HG02938 (cell line): ENCODE measurements at regions not wholly inside any gene's neighbourhood (a gene's known extent, or its start where the extent isn't known, plus 50 kb on each side); places are given as distances from the start of the nearest gene placed in this dataset.

Source experiments
- ATAC-seq: cut with Tn5 transposase; IDR thresholded peaks from one replicate; pipeline ENCODE4 v1.9.1; 2021; ENCODE audit warnings: mild to moderate bottlenecking, moderate library complexity; ENCODE audit not compliant: unreplicated experiment

DNA sequence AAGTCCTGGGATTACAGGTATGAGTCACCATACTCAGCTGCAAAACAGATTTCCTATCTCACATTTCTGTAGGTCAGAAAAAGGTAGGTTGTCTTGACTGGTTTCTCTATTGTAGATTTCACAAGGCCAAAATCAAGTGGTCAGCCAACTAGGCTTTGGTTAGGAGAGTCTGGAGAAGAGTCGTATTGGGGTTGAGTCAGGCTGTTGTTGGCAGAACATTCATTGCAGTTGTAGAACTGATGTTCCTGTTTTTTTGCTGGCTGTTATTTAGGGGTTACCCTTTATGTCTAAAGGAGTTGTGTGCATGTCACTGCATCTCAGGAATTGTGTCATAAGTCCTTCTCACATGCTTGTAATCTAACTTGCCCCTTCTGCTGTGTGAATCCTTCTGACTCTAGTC is 814.2 kb upstream of the GRAMD2B start:
- ATAC-seq, result no peak

DNA sequence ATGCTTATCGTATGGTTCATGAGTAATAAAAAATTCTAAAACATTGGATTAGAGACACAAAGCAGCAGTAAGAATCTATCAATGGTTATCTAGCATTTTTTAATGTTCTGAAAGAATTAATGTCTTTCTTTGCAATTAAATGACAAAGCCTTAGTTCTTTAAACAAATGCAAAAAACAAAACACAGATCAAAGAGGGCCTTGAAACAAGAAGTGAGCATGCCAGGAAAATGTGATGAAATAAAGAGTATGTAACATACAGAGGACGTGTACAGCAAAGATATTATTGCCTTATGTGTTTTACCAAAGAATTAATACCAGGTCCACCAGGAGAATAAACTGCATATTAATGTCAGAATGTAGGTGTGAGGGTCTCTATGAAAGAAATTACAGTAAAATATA is 812.3 kb upstream of the GRAMD2B start:
- no peak for ATAC-seq

GRCh38 chr5:125611541-125611940 is 811.7 kb upstream of the GRAMD2B start:
- ATAC-seq, result no peak

GRCh38 chr5:125612181-125612721 is 811.0 kb upstream of the GRAMD2B start:
- no peak for ATAC-seq

DNA sequence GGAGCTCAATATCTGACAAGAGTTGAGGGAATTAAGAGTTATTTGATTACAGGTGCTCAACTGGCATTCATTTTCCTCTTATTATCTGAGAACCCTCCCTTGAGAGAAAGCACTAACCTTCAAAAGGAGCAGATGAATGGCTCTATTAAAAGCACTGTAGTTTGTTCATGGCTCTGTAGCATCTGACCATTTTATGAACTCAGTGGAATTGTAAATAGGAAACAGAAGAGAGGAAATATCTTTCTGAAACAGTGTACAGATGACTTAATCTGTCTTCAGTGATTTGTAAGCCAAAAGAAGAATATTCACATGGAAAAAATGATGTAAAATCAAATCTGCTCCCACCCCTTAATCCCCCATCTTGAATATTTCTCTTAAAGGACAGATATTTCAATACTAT is 810.4 kb upstream of the GRAMD2B start:
- no peak for ATAC-seq

- no peak for ATAC-seq
Measured at GRCh38 chr5:125630237-125630636, 793.0 kb upstream of the GRAMD2B start.

GRCh38 chr5:125633523-125633922 is 789.7 kb upstream of the GRAMD2B start:
- ATAC-seq, result no peak

GRCh38 chr5:125634216-125634835 is 788.9 kb upstream of the GRAMD2B start:
- ATAC-seq, result no peak

DNA sequence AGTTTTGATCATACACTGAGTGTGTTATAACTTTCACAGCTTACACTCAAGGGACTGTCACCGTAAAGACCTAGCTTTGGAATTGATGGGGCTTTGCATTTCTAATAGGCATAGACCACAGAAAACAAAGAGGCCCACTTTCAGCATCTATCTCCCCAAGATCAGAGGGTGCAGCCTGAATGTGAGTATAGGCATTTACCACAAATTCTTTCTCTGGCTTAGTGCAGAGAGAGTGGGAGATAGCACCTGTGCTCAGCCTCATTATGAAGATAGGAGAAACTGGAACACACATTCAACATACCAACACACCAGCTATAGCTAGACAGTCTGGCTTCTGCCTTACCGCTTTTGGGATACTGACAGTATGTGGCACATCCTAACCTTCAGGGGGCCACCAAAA is 783.4 kb upstream of the GRAMD2B start:
- ATAC-seq, result no peak

DNA sequence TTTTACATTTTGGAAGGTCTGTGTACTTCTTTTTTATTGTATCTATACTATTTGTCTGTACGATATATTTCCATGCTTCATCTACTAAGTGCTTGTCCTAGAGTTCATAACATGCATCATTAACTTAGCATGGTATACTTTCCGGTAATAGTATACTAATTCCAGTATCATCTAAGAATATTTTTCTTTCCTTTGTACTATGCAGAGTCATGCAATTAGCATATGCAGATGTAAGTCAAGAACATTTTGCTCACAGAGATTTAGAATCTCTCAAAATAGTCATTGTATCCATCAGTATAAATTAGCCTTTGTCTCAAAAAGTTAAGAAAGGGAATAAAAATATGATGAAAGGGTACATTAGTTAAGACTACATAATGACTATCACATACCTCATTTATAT is 770.4 kb upstream of the GRAMD2B start:
- ATAC-seq, result no peak

DNA sequence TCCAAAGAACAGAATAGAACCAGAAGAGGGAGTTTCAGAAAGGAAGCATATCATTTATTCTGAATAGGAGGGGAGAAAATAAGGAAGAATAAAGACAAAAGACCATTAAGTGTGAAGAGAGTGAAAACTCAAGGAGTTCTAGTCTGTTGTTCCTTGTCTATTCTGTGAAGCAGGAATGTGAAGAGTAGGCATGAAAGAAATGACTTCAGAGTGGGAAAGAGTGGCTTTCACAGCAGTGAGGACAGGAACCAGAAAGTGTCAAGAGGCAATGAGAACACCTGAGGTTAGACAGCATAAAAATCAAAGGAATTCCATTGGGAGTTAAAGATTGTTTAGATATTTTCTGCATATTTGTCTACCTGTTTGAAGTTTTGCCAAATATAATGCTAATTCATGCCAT is 768.8 kb upstream of the GRAMD2B start:
- ATAC-seq, result no peak

- ATAC-seq, result no peak
Measured at GRCh38 chr5:125655156-125655555, 768.1 kb upstream of the GRAMD2B start.

- ATAC-seq, result no peak
Measured at GRCh38 chr5:125657936-125658335, 765.3 kb upstream of the GRAMD2B start.

- ATAC-seq, result no peak
Measured at GRCh38 chr5:125659316-125660023, 763.7 kb upstream of the GRAMD2B start.

DNA sequence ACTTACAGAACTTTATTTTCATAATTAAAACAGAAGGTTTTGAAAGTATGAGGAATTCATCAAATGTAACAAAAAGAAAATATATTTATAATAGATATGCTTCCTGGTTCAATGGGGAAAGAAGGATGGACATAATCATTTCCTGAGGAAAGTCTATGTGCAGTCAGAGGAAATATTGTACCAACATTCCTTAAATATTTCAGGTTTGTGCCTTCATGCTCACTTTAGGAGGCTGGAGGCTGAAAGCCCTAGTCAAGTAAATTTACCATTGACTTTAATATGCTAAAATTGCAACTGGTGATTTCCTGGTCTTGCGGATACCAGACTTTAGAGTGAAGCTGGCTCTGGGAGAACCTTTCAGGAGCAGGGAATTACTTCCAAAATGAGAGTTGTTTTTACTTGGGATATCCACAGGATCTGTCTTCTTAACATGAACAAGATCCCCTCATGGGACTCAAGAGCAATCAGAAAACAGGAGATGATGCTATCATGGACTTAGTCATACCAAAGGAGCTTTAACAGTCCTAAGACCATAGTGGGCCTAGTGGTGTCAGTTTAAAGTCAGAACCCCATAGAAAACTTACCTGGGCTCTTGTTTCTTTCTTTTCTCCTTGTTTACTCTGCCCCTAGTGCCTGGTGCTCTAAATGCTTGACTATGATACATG is 762.8 kb upstream of the GRAMD2B start:
- ATAC-seq, result no peak

GRCh38 chr5:125661584-125661983 is 761.6 kb upstream of the GRAMD2B start:
- ATAC-seq, result no peak

DNA sequence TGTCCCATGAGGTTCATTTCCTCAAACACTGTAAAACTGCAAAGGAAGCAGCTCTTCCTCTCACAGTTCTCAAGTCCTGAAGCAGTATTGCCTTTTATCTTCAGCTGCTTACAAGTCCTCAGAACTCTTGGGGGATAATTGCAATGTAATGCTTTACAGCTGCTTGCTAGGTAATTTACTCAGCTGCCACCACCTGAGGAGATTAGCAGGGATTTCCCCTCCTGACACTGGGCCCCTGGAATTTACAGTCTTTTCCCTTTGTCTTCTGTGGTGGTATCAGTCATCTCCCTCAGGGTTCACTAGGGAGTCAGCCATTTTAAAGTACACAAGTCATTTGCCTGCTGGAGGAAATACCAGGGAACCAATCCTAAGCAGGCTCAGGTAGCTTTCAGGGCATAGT is 754.3 kb upstream of the GRAMD2B start:
- ATAC-seq, result no peak

GRCh38 chr5:125673359-125673950 is 749.8 kb upstream of the GRAMD2B start:
- ATAC-seq, result no peak

GRCh38 chr5:125679522-125679921 is 743.7 kb upstream of the GRAMD2B start:
- ATAC-seq, result no peak

DNA sequence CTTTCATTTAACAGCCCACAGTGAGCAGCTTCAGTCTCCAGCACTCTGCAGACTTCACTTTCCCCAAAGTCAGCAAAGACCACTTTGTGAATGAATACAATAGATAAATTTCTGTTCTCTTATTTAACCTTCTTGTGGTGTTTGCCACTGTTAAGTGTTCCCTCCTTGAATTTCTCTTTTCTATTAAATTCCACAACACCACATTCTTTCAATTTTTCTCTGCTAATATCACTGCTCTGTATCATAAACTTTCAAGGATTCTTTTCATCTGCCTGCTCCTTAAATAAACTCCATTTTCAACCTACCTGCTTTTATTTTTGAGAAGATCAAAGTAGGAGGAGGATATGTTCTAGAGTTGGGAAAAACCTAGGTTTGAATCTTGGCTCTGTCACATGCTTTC is 739.5 kb upstream of the GRAMD2B start:
- ATAC-seq, result no peak

DNA sequence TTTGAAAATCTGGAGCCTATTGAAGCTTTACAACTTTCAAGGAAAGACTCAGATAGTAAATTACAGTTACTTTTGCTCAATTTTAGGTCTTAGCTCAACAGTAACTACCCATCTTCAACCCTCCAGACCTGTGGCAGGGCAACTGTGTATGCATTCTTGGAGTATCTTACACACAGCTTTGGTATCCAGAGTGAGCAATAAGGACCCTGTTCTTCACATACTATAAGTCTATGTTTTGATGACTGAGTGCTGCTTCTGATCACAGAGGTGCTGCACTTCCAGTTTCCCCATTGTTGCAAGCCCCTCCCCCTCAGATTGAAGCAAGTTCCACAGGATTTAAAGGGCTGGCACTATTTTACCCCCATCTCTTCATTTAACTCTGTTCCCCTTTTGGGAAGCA is 737.4 kb upstream of the GRAMD2B start:
- no peak for ATAC-seq
